ENCODE measurements at regions not wholly inside any gene's neighbourhood (a gene's known extent, or its start where the extent isn't known, plus 50 kb on each side); places are given as distances from the start of the nearest gene placed in this dataset.

GRCh38 chr9:118732998-118733397 lies 636.2 kb downstream of the BRINP1 start:
- Mint-ChIP-seq H3K4me3 (no peak overlapping the region), H3K9me3 (peaks cover 17% of the 10 kb centered on the region), H3K27ac (no peak overlapping the region), H3K36me3 (peaks cover 4% of the 10 kb centered on the region), H3K27me3 (ENCODE audit: insufficient read depth, low read depth) (peaks cover 5% of the 10 kb centered on the region), H3K4me1 (no peaks in the 10 kb centered on the region)
- Histone ChIP-seq H3K4me3 (no peak overlapping the region), H3F3A (ENCODE audit: low read depth) (no peaks in the 10 kb centered on the region), H4K20me1 (ENCODE audit: low read depth) (no peaks in the 10 kb centered on the region), H3K27me3 (no peaks in the 10 kb centered on the region), H3K4me2 (no peak overlapping the region), H2AFZ (replicated peaks) (no peak overlapping the region), H3K9ac (no peak overlapping the region), H3K9me3 (ENCODE audit: low read depth) (no peaks in the 10 kb centered on the region), H3K27ac (no peak overlapping the region), H3K4me1 (no peaks in the 10 kb centered on the region), H3K79me2 (ENCODE audit: low read depth) (no peaks in the 10 kb centered on the region), H3K36me3 (no peaks in the 10 kb centered on the region)
- TF ChIP-seq EZH2 (IDR thresholded peaks at IDR 0.05) (no peak), EZH2phosphoT487 (IDR thresholded peaks at IDR 0.05) (no peak), CTCF (IDR thresholded peaks at IDR 0.05) (no peak)
- DNase-seq (ENCODE audit: low spot score), result no peak

DNA sequence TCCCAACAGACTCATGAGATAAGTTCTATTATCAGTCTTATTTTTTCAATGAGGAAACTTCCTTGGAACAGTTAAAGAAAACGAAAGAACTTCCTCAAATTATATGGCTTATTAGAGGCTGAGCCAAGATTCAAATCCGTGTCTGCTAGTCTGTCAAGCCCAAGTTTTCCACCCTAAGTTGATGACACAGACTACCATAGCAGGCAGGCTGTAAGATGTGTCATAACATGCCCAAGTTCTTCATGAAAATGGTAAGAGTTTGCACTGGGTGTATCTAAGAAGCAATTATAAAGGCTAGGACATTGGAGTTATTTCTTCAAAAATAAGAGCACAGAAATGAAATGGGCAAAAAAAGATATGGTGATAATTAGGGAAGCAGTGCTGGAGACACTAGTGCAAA lies 634.5 kb downstream of the BRINP1 start:
- Mint-ChIP-seq H3K36me3 (peaks cover 4% of the 10 kb centered on the region), H3K9me3 (peaks cover 17% of the 10 kb centered on the region), H3K4me3 (no peak overlapping the region), H3K27me3 (ENCODE audit: insufficient read depth, low read depth) (peaks cover 5% of the 10 kb centered on the region), H3K27ac (no peak overlapping the region), H3K4me1 (no peaks in the 10 kb centered on the region)
- Histone ChIP-seq H4K20me1 (ENCODE audit: low read depth) (no peaks in the 10 kb centered on the region), H3K4me3 (no peak overlapping the region), H3K9ac (no peak overlapping the region), H3K27ac (no peak overlapping the region), H3K4me1 (no peaks in the 10 kb centered on the region), H3K4me2 (no peak overlapping the region), H3K9me3 (ENCODE audit: low read depth) (no peaks in the 10 kb centered on the region), H3K79me2 (ENCODE audit: low read depth) (no peaks in the 10 kb centered on the region), H3K27me3 (no peaks in the 10 kb centered on the region), H2AFZ (replicated peaks) (no peak overlapping the region), H3K36me3 (no peaks in the 10 kb centered on the region), H3F3A (ENCODE audit: low read depth) (no peaks in the 10 kb centered on the region)
- TF ChIP-seq EZH2phosphoT487 (IDR thresholded peaks at IDR 0.05), result no peak
- TF ChIP-seq EZH2 (IDR thresholded peaks at IDR 0.05), result no peak
- TF ChIP-seq CTCF (IDR thresholded peaks at IDR 0.05), result no peak
- DNase-seq (ENCODE audit: low spot score), result no peak

- peaks cover 5% of the 10 kb centered on the region for H3K27me3 Mint-ChIP-seq (ENCODE audit: insufficient read depth, low read depth)
- DNase-seq (ENCODE audit: low spot score), result no peak
- no peak overlapping the region for H3K4me3 ChIP-seq
These were observed 632.8 kb downstream of the BRINP1 start for GRCh38 chr9:118736406-118736805.

More at GRCh38 chr9:118736406-118736805, 632.8 kb downstream of the BRINP1 start:
- Histone ChIP-seq H3K27ac (no peak overlapping the region), H3K4me1 (no peaks in the 10 kb centered on the region), H3K79me2 (ENCODE audit: low read depth) (no peaks in the 10 kb centered on the region), H3F3A (ENCODE audit: low read depth) (no peaks in the 10 kb centered on the region), H3K9ac (no peak overlapping the region), H3K27me3 (no peaks in the 10 kb centered on the region), H3K4me2 (no peak overlapping the region), H4K20me1 (ENCODE audit: low read depth) (no peaks in the 10 kb centered on the region), H3K36me3 (no peaks in the 10 kb centered on the region), H3K9me3 (ENCODE audit: low read depth) (no peaks in the 10 kb centered on the region), H2AFZ (replicated peaks) (no peak overlapping the region)
- Mint-ChIP-seq H3K27ac (no peak overlapping the region), H3K4me1 (no peaks in the 10 kb centered on the region), H3K36me3 (peaks cover 4% of the 10 kb centered on the region), H3K4me3 (no peak overlapping the region), H3K9me3 (peaks cover 17% of the 10 kb centered on the region)
- TF ChIP-seq CTCF (IDR thresholded peaks at IDR 0.05), result no peak
- no peak for TF ChIP-seq EZH2 (IDR thresholded peaks at IDR 0.05)
- no peak for TF ChIP-seq EZH2phosphoT487 (IDR thresholded peaks at IDR 0.05)
